NCI-H2196 treated with DMSO at 0.1 percent for 48 hours (cell line): ENCODE measurements at regions not wholly inside any gene's neighbourhood (a gene's known extent, or its start where the extent isn't known, plus 50 kb on each side); places are given as distances from the start of the nearest gene placed in this dataset.

Experiments used
- DNase-seq: peaks from one replicate; lab custom pipeline; 2025; ENCODE audit not compliant: unreplicated experiment; lab: John Stamatoyannopoulos, UW

- DNase-seq = no peak
Observed at GRCh38 chr12:47025349-47025748, 54.1 kb upstream of the PCED1B start.

GRCh38 chr12:47025798-47026197 is 53.6 kb upstream of the PCED1B start:
- no peak for DNase-seq

GRCh38 chr12:47026291-47026690 is 53.1 kb upstream of the PCED1B start:
- no peak for DNase-seq
